ENCODE measurements at regions not wholly inside any gene's neighbourhood (a gene's known extent, or its start where the extent isn't known, plus 50 kb on each side); places are given as distances from the start of the nearest gene placed in this dataset.

GRCh38 chr4:45324455-45325417 is 598.4 kb upstream of the GNPDA2 start:
- no peak for TF ChIP-seq MXI1 (conservative IDR thresholded peaks at IDR 0.05; ENCODE audit: poor library complexity, severe bottlenecking)
- TF ChIP-seq TAF1 (IDR thresholded peaks at IDR 0.05; ENCODE audit: low read depth), result no peak
- no peak for TF ChIP-seq CTCF (IDR thresholded peaks at IDR 0.05; ENCODE audit: poor library complexity, severe bottlenecking)
- TF ChIP-seq SMC3 (conservative IDR thresholded peaks at IDR 0.05; ENCODE audit: poor library complexity), result no peak
- no peak for TF ChIP-seq RAD21 (conservative IDR thresholded peaks at IDR 0.05)
